Stimulated activated CD4-positive, alpha-beta T cell treated with anti-CD3 and anti-CD28 coated beads, Interleukin-2, amount 100 ng/mL, for 48 hours (primary cell): ENCODE measurements at regions not wholly inside any gene's neighbourhood (a gene's known extent, or its start where the extent isn't known, plus 50 kb on each side); places are given as distances from the start of the nearest gene placed in this dataset.
"Not testable (repeated sequence)": the region's sequence is repeated elsewhere in the genome, so short reads cannot be mapped to it uniquely, and the experiment has no call there.

Experiments
- DNase-seq, 2 donors: peaks; one replicate each; pipeline ENCODE4 v3.0.0-alpha.2; 2020

DNA sequence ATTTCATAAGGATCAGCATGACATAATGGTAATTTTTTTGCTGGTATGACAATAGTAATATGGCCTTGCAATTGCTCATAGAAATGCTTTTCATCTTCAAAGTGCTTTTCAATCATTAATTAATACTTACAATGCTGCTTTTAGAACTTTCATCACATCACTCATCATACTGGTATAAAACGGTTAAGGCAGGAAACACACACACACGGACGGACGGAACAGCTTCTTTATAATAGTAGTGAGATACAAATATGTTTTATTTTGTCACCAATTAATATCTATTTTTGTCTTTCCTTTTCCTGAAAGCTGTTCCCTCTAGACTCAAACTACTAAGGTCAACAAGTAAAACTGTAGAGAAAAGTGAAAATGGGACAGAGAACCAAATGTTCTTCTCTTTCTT is 353.9 kb upstream of the PKN2 start:
- no peak for DNase-seq

DNA sequence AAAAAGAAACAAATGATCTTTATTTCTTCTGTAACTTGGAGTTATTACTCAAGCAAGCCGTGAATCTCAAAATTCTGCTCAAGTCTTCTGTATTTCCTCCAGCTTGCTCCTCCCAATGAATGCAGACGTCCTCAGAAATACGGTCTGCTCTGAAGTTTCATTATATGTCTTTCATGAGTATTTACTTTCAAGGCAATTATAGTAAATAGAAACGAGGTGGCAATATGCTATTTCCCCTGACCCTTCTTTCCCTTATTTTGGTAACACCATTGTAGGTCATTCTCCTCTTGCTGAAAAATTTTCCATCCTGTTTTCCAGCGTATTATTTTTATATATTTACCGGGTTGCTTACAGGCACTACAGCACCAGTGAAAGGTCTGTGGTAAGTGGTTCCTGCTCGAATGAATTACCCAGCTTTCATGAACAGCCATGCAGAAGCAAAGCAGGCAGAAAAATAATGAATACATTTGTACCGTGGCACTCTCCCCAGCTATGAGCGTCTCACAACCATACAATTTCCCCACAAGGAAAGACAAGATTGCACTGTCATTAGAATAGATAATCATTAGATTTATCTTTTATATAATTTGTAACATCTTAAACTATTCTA is 350.9 kb upstream of the PKN2 start:
- DNase-seq, result no peak

DNA sequence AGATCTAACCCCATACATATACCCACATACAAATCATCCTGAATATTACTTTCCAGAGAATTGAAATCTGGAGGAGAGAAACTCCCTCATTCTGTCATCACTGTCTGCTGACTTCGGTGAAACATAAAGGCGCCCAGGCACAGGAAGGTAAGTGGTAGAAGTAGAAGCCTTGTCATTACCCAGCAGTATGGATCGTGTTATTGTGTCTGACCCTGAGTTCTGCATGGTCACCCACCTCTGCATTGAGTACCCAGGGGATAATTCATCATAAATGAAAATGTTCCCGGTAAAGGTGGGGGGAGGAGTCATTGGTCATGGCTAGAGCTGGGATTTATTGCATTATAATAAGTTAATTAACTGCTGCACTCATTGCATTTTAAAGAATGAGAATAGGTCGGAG is 342.6 kb upstream of the PKN2 start:
- no peak for DNase-seq

DNA sequence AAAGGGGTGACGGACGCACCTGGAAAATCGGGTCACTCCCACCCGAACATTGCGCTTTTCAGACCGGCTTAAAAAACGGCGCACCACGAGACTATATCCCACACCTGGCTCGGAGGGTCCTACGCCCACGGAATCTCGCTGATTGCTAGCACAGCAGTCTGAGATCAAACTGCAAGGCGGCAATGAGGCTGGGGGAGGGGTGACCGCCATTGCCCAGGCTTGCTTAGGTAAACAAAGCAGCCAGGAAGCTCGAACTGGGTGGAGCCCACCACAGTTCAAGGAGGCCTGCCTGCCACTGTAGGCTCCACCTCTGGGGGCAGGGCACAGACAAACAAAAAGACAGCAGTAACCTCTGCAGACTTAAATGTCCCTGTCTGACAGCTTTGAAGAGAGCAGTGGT is 342.0 kb upstream of the PKN2 start:
- DNase-seq, result not testable (repeated sequence)

DNA sequence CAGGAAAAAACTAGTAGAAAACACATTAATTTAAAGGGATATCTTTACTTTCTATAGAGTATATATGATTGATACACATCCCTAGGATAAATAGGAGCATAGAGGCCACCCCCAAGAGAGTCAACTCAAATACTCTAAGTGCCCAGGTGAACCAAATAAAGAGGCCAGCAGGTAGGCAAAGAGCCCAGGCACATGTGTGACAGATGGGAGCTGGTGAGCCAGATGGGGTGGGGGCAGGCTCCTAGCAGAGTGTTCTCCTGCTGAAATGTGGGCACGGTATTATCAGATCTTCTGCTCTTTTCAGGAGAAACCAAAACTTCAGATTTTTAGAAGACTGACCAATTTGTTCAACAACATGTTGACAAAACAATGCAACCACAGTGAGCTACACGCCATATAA is 333.4 kb upstream of the PKN2 start:
- no peak for DNase-seq

DNA sequence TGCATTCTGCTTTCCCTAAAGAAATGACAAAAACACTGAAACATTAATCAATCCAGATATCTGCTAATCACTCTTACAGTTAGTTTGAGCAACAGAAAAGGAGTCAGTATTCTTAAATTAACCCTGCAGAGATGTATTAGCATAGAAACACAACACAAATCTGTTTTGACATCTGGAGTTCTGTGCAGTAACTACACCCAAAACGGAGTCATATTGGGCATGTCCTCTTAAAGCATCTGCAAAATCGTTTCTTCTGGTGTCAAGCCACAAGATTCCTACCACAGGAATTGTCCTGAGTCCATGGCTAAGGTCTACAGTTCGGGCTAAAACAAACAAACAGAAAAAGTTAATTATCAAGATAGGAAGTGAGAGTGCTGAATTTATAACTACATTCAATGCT is 332.1 kb upstream of the PKN2 start:
- no peak for DNase-seq

- DNase-seq, result no peak
These were observed 329.8 kb upstream of the PKN2 start for GRCh38 chr1:88354256-88354655.

- no peak for DNase-seq
These were observed 326.3 kb upstream of the PKN2 start for GRCh38 chr1:88357729-88358128.

- DNase-seq, result no peak
These were observed 312.5 kb upstream of the PKN2 start for GRCh38 chr1:88371436-88372023.

- DNase-seq, result no peak
These were observed 308.1 kb upstream of the PKN2 start for GRCh38 chr1:88375977-88376376.

- DNase-seq, result no peak
These were observed 307.7 kb upstream of the PKN2 start for GRCh38 chr1:88376421-88376820.

GRCh38 chr1:88378560-88378959 is 305.5 kb upstream of the PKN2 start:
- DNase-seq, result no peak

DNA sequence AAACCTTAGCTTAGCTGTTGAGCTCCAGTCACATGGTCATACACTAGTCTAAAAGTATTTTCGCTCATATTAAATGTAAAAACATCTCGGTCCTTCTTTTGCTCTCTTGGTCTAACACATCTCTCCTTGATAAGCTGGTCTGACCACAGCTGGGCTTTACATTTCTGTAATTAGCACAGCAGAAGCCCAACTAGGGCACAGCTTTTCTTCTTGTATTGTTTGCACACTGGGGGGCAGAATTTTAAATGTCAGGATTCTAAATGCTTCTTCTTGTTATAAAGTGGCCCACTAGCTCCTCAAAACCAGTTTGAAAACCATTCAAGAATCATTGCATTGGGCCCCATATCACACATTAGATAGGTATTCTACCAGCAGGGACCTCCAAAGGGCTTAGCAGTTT is 289.1 kb upstream of the PKN2 start:
- no peak for DNase-seq

- no peak for DNase-seq
These were observed 285.7 kb upstream of the PKN2 start for GRCh38 chr1:88398338-88398737.

DNA sequence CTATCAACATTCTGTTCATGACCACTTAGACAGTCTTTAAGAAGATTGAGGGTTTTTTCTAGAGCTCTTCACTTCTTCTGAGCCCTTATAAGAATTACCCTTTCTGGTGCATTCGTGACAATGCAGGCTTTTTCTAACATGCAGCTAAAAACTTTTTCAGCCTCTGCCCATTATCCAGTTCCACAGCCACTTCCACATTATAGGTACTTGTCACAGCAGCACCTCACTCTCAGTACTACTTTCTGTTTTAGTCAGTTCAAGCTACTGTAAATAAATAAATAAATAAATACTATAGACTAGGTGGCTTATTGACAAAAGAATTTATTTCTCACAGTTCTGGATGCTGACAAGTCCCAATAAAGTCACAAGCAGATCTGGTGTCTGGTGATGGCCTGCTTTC is 284.4 kb upstream of the PKN2 start:
- DNase-seq, result no peak

GRCh38 chr1:88401313-88401712 is 282.8 kb upstream of the PKN2 start:
- DNase-seq, result no peak

DNA sequence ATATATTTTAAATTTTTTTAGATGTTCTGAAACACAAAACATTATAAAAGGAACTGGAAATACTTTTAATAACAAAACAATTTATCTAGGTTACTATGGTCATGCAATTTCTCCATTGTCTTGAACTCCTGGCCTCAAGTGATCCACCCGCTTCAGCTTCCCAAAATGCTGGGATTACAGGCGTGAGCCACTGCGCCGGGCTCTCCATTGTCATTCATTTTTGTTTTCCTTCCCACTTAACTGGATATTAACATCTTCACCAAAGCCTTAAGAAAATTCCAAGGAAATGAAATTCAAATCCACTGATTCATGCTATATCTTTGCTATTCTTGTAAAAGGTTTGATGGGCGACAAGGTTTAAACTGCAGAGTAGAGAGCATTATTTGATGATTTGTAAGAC is 279.5 kb upstream of the PKN2 start:
- no peak for DNase-seq

GRCh38 chr1:88407248-88407647 is 276.8 kb upstream of the PKN2 start:
- DNase-seq, result no peak

DNA sequence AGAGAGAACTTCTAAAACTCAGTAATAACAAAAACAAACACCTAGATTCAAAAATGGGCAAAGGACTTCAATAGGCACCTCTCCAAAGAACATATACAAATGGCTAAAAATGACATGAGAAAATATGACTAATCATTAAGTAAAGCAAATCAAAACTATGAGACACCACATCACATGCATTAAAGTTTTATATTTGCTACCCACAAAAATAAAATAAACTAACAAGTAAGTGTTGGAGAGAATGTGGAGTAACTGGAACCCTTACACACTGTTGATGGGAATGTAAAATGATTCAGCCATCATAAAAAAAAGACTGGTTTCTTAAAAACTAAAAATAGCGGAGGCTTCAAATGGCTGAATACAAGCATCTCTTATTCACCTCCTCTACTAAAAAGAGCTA is 262.1 kb upstream of the PKN2 start:
- no peak for DNase-seq

- no peak for DNase-seq
These were observed 250.5 kb upstream of the PKN2 start for GRCh38 chr1:88433556-88433955.

- DNase-seq, result no peak
These were observed 249.2 kb upstream of the PKN2 start for GRCh38 chr1:88434836-88435235.

DNA sequence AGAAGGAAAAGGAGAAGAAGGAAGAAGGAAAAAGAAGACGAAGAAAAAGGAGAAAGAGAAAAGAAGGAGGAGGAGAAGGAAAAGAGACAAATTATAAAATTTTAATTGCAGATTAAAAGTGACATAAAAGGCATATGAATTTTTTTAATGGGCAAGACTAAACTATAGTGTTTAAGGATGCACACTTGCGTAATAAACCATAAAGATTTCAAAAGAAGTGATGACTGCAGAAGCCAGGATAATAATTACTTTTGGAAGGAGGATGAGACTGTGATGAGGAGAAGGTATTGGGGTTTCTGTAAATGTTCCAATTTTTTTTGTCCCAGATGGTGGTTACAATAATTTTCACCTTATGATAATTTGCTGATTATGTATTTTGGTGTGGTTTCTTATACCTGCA is 243.1 kb upstream of the PKN2 start:
- no peak for DNase-seq

- no peak for DNase-seq
These were observed 232.2 kb upstream of the PKN2 start for GRCh38 chr1:88451856-88452255.

DNA sequence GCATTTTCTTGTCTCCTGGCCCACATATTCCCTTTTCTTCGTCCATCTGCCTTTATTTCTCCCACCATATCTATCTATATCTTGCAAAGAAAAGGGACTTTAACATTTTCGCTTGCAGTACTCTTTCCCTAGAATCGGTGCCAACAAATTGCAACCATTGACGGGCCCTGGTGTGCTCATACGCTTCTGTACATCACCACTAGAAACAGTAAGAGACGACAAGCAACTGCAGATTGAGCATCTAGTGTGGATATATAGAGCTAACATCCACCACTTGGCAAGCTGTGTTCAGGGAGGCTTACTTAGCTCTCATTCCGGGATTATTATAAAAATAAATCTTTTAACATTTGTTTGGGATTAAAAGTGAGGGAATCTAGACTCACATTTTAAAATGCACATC is 230.8 kb upstream of the PKN2 start:
- DNase-seq, result no peak

DNA sequence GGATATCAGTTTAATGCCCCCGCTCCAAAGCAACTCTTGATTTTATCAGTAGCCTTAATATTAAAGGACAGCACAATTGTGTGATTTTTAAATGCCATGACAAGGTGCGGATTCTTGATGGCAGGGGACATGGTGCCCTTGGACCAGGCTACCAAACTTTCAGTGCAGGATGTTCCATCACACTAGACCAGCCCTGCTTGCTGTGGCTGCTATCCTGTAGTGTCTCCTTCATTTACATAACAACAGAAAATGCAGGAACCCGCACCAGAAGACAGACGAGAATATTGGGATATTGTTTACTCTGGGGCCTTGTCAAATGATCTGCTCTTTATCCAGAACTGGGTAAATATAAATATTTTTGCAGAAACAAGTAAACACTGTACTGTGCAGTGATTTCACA is 229.3 kb upstream of the PKN2 start:
- no peak for DNase-seq
